Panc1 (cell line): ENCODE measurements at regions not wholly inside any gene's neighbourhood (a gene's known extent, or its start where the extent isn't known, plus 50 kb on each side); places are given as distances from the start of the nearest gene placed in this dataset.

ENCODE experiments used
- ATAC-seq: fragments of 200-7000 bp; cut with Tn5 transposase; 2 replicates; pipeline ENCODE4 v1.9.1; 2020; ENCODE audit warnings: mild to moderate bottlenecking, moderate library complexity
- BruUV-seq: library from RNA; stranded (reverse); fragments of 400-500 nt; replicated peaks from 2 replicates; lab custom pipeline; 2021; lab: Mats Ljungman, UMichigan
- CTCF ChIA-PET: fragments of 300-600 bp; sonication (Branson Sonifier 250); formaldehyde crosslinking; loops from one replicate; lab custom pipeline; 2022; ENCODE audit warnings: antibody characterized with exemption; lab: Charles Lee
- POLR2A ChIA-PET: fragments of 300-600 bp; sonication (Branson Sonifier 250); formaldehyde crosslinking; loops from one replicate; lab custom pipeline; 2022; ENCODE audit warnings: antibody characterized with exemption; lab: Charles Lee
- DNase-seq: peaks from one replicate; pipeline ENCODE4 v3.0.0-alpha.2; 2010; ENCODE audit warnings: low read depth, low spot score
- H3K27ac ChIP-seq: 2 replicates; pipeline ENCODE4 v1.5.1; 2011; ENCODE audit warnings: mild to moderate bottlenecking, low read length, inconsistent platforms
- H3K27me3 ChIP-seq: fragments of 200-500 bp; sonication (Bioruptor generic); 2 replicates; pipeline ENCODE4 v1.6.0; 2014; ENCODE audit warnings: low read length, inconsistent platforms; ENCODE audit not compliant: control insufficient read depth, insufficient read depth
- H3K36me3 ChIP-seq: fragments of 200-500 bp; sonication (Bioruptor generic); 2 replicates; pipeline ENCODE4 v1.5.1; 2014; ENCODE audit warnings: inconsistent platforms, mild to moderate bottlenecking, low read length, moderate library complexity; ENCODE audit not compliant: control insufficient read depth, insufficient read depth
- H3K4me1 ChIP-seq: 2 replicates; pipeline ENCODE4 v1.5.1; 2011; ENCODE audit warnings: inconsistent platforms, mild to moderate bottlenecking, low read length, moderate library complexity; ENCODE audit not compliant: control insufficient read depth, insufficient read depth
- H3K4me3 ChIP-seq, 2 experiments: 2 replicates each; pipeline ENCODE4 v1.5.1; 2011 to 2012; ENCODE audit warnings: low read depth in 2 of 2, low read length in 2 of 2, mild to moderate bottlenecking in 2 of 2, inconsistent platforms in 1 of 2, moderate library complexity in 1 of 2
- H3K9me3 ChIP-seq: fragments of 200-500 bp; sonication (Bioruptor generic); 2 replicates; pipeline ENCODE4 v1.5.1; 2014; ENCODE audit warnings: low read depth, mild to moderate bottlenecking, inconsistent platforms, low read length, moderate library complexity; ENCODE audit not compliant: control insufficient read depth, insufficient read depth
- POLR2AphosphoS5 ChIP-seq: IDR thresholded peaks from 2 replicates; pipeline ENCODE4 v1.6.1; 2012; ENCODE audit warnings: mild to moderate bottlenecking, low read depth, low read length, moderate library complexity
- SIN3A ChIP-seq: IDR thresholded peaks from 2 replicates; pipeline ENCODE4 v1.6.1; 2012; ENCODE audit warnings: low read depth, mild to moderate bottlenecking, low read length, moderate library complexity, borderline replicate concordance; ENCODE audit not compliant: insufficient read depth
- TCF7L2 ChIP-seq: IDR thresholded peaks from 2 replicates; pipeline ENCODE4 v1.6.1; 2011; ENCODE audit warnings: mild to moderate bottlenecking, low read depth, low read length, inconsistent platforms
- in situ Hi-C: cut with HindIII; loops from 2 replicates; pipeline ENCODE4 v1.10.0; 2016; ENCODE audit warnings: low sequenced_read_pairs, low pct_unique_long_range_greater_than_20kb
- intact Hi-C: fragments of 100-400 bp; cut with micrococcal nuclease; formaldehyde crosslinking; loops from one replicate; pipeline ENCODE4 v1.10.0; 2022; ENCODE audit not compliant: unreplicated experiment
- TF ChIP-seq, protein P1 (sequence below): fragments of 450-650 bp; IDR thresholded peaks from 2 replicates; pipeline ENCODE4 v1.5.1; 2017; ENCODE audit warnings: mild to moderate bottlenecking
- TF ChIP-seq, protein P2 (sequence below), 2 experiments: IDR thresholded peaks; 2 replicates each; pipeline ENCODE4 v1.6.1; 2011 to 2012; ENCODE audit warnings: low read depth in 2 of 2, control low read depth in 1 of 2, low read length in 1 of 2, mild to moderate bottlenecking in 1 of 2, moderate library complexity in 1 of 2; ENCODE audit not compliant: insufficient read depth in 1 of 2

DNA sequence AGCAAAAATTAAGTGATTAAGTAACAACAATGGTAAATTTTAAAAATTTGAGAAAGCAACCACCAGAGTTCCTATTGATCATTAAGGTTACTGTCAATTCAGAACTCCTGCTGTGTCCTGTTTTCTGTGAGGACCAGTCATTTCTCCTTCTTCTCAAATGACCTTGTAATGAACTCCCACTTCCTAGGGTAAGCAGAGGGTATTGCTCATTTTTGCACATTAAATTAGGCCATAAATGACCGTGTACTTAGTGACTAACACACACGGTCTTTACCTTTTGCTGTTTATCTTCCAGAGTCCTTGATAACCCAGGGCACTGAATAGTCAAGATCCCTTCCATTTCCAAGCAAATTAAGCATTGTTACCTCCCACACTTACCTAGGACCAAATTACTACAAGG lies 227.5 kb upstream of the LYPLAL1 start:
- no peaks in the 10 kb centered on the region for H3K9me3 ChIP-seq
- no peak overlapping the region for H3K27ac ChIP-seq
- in situ Hi-C loops, result no loop called here
- ChIA-PET POLR2A (no interaction called here), CTCF (no interaction called here)
- DNase-seq, result no peak
- no peaks in the 10 kb centered on the region for H3K27me3 ChIP-seq
- no TSS peak for BruUV-seq
- H3K36me3 ChIP-seq, result no peaks in the 10 kb centered on the region
- H3K4me3 ChIP-seq, result no peak overlapping the region
- ATAC-seq, result no peak
- no peaks in the 10 kb centered on the region for H3K4me1 ChIP-seq
- TF ChIP-seq, protein P1, sequence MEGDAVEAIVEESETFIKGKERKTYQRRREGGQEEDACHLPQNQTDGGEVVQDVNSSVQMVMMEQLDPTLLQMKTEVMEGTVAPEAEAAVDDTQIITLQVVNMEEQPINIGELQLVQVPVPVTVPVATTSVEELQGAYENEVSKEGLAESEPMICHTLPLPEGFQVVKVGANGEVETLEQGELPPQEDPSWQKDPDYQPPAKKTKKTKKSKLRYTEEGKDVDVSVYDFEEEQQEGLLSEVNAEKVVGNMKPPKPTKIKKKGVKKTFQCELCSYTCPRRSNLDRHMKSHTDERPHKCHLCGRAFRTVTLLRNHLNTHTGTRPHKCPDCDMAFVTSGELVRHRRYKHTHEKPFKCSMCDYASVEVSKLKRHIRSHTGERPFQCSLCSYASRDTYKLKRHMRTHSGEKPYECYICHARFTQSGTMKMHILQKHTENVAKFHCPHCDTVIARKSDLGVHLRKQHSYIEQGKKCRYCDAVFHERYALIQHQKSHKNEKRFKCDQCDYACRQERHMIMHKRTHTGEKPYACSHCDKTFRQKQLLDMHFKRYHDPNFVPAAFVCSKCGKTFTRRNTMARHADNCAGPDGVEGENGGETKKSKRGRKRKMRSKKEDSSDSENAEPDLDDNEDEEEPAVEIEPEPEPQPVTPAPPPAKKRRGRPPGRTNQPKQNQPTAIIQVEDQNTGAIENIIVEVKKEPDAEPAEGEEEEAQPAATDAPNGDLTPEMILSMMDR, result no peak
- TF ChIP-seq, protein P2, sequence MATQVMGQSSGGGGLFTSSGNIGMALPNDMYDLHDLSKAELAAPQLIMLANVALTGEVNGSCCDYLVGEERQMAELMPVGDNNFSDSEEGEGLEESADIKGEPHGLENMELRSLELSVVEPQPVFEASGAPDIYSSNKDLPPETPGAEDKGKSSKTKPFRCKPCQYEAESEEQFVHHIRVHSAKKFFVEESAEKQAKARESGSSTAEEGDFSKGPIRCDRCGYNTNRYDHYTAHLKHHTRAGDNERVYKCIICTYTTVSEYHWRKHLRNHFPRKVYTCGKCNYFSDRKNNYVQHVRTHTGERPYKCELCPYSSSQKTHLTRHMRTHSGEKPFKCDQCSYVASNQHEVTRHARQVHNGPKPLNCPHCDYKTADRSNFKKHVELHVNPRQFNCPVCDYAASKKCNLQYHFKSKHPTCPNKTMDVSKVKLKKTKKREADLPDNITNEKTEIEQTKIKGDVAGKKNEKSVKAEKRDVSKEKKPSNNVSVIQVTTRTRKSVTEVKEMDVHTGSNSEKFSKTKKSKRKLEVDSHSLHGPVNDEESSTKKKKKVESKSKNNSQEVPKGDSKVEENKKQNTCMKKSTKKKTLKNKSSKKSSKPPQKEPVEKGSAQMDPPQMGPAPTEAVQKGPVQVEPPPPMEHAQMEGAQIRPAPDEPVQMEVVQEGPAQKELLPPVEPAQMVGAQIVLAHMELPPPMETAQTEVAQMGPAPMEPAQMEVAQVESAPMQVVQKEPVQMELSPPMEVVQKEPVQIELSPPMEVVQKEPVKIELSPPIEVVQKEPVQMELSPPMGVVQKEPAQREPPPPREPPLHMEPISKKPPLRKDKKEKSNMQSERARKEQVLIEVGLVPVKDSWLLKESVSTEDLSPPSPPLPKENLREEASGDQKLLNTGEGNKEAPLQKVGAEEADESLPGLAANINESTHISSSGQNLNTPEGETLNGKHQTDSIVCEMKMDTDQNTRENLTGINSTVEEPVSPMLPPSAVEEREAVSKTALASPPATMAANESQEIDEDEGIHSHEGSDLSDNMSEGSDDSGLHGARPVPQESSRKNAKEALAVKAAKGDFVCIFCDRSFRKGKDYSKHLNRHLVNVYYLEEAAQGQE (IDR thresholded peaks at IDR 0.05; ENCODE audit: insufficient read depth in 1 of 2, low read depth in 2 of 2, low read length in 1 of 2), result no peak
- TF ChIP-seq TCF7L2 (no peak), SIN3A (no peak), POLR2AphosphoS5 (no peak)
- intact Hi-C loops, result no loop called here

DNA sequence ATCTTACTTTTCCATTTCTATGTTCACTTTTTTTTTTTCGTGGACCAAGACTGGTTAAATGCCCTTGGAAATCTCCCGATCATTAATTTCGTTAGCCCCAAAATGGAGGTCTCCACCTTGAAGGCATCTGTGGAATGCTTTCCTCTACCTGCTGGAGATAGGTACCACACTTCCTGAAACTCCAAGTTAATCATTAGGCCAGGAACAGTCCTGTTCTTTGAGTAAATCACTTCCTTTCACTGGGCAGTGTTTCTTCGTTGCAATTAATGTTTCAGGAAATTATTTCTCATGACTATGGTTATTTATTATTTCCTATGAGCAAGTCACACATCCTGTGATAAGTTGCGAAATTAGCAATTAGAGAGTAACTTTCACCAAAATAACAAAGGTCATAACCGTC lies 225.2 kb upstream of the LYPLAL1 start:
- POLR2A ChIA-PET, result interaction anchor here (0.7 kb wide), 1 partner anchor 496 kb away, joined by 3 read pairs; no protein-coding TSS in a partner anchor
- no peak overlapping the region for H3K27ac ChIP-seq
- CTCF ChIA-PET, result interaction anchor here (0.6 kb wide), 1 partner anchor 242 kb away, joined by 15 read pairs; no protein-coding TSS in a partner anchor
- H3K4me3 ChIP-seq, result no peak overlapping the region
- no peak for TF ChIP-seq SIN3A
- TF ChIP-seq, protein P1, result no peak
- TF ChIP-seq TCF7L2, result no peak
- TF ChIP-seq, protein P2 (IDR thresholded peaks at IDR 0.05; ENCODE audit: insufficient read depth in 1 of 2, low read depth in 2 of 2, low read length in 1 of 2), result no peak
- no peak for TF ChIP-seq POLR2AphosphoS5
- DNase-seq, result no peak
- BruUV-seq, result no TSS peak
- no peaks in the 10 kb centered on the region for H3K4me1 ChIP-seq
- intact Hi-C loops, result no loop called here
- no peaks in the 10 kb centered on the region; the same call in 1 of the 2 replicates for H3K36me3 ChIP-seq
- in situ Hi-C loops, result no loop called here
- no peak for ATAC-seq
- H3K27me3 ChIP-seq, result no peaks in the 10 kb centered on the region
- H3K9me3 ChIP-seq, result no peaks in the 10 kb centered on the region
